ENCODE measurements at regions not wholly inside any gene's neighbourhood (a gene's known extent, or its start where the extent isn't known, plus 50 kb on each side); places are given as distances from the start of the nearest gene placed in this dataset.

DNA sequence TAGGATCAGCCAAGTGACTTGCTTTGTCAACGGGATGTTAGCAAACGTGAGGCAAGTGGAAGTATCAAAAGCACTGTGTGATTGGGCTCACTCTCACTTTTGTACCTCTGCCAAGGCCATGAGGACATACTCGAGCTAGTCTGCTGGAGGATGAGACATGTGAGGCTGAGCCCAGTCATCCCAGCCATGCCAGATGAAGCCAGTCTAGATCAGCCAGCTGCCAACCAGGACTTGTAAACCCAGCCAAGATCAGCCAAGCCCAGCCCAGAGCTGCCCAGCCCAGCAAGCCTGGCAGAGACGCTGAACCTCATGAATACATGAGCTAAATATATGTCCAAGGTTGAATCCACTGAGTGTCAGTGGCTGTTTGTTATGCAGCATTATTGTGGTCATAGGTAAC is 369.7 kb downstream of the MN1 start:
- TF ChIP-seq EP300 (IDR thresholded peaks at IDR 0.05): no peak
- TF ChIP-seq CTCF (IDR thresholded peaks at IDR 0.05): no peak
- TF ChIP-seq POLR2A (IDR thresholded peaks at IDR 0.05): no peak
